ENCODE measurements at regions not wholly inside any gene's neighbourhood (a gene's known extent, or its start where the extent isn't known, plus 50 kb on each side); places are given as distances from the start of the nearest gene placed in this dataset.
"Not testable (repeated sequence)": the region's sequence is repeated elsewhere in the genome, so short reads cannot be mapped to it uniquely, and the experiment has no call there.

DNA sequence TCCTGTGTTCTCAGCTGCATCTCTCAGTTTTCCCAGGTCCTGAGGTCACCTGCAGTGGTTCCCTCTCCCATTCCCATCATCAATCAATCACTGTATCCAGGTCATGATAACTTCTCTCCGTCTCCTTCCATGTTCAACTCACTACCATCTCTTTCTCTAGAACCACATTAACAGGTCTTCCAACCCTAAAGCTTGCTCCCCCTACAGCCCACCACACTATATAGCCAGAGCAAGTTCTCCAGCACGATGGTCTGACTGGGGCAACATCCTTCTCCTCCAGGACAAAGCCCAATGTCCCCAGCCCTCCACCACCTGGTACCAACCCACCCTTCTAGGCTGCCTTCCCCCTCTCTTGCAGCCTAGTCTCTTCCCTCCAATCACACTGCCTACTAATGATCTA lies 241.6 kb downstream of the CDK5RAP2 start:
- no peak for DNase-seq

DNA sequence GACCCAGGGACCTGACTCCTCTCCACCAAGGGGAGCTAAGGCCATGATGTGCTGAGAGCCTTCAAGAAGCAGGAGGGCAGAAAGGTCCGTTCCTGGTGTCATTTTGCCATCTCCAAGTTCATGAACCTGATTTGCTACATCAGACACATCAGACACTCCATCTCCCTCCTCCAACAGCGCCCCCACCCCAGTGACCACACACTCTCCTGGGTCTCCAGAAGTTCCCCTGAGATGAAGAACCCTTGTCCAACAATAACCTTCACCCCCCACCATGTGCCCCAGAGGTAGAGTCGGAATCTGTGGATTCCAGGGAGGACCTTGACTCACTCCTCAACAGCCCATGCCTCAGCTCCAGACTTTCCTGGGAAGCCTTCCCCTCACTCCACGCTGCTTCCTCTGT lies 242.8 kb downstream of the CDK5RAP2 start:
- no peak for DNase-seq

DNA sequence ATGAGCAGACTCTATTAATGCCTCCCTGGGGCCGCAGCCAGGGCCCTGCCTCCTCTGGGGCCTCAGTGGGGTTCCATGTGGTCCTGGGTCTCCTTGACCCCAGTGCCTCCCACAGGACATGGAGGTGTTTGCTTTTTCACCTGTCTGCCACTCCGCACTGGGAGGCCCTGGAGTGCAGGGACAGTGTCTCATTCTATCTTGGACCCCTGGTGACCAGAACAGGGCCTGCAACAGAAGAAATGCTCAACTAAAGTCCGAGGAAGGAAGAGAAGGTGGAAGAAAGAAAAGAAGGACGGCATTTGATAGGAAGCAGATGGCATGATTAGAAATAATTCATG lies 243.2 kb downstream of the CDK5RAP2 start:
- no peak for DNase-seq

DNA sequence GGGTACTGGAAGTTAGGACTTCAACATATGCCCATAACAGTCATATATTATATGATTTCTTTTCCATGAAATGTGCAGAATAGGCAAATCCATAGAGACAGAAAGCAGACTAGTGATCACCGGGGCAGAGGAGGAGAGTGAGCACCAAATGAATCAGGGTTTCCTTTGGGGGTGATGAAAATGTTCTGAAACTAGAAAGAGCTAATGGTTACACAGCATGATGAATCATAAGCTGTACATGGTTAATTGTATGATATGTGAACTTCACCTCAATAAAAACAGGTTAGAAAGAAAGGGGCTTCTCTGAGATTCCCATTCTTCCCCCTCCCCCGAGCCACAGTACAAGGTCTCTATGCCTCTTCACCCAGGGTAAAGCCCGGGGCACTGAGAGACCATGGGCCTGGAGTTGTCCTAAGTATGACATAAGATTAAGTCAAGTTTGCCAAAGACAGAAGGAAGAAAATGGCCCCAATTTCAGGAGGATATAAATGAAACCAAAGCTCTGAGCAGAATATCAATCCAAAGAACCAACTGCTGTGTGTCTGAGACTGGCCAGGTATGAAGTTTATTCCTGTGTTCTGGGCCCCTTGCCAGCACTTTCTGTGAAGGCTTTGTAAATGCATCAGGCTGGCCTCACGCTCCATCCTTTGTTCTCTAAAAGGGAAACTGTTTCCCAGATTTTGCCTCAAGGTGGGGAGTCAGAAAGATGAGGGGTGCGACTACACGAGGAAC lies 243.8 kb downstream of the CDK5RAP2 start:
- no peak for DNase-seq

DNA sequence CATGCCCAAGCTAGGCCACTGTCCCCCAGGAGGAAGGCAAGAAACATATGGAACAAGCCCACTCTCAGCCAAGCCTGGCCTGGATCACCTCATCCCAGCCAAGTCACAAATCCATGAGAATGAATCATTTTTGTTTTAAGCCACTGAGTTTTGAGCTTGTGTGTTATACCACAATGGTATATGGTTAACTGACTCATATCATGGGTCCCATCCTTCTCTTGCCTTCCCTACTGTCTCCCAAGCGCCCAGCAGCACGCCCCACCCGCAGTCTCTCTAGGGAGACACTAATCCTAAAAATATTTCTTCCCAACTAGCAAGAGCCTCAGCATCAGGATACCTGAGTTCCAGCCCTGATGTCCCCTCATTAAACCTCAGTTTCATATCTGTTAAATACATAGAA lies 248.1 kb downstream of the CDK5RAP2 start:
- DNase-seq = no peak

DNA sequence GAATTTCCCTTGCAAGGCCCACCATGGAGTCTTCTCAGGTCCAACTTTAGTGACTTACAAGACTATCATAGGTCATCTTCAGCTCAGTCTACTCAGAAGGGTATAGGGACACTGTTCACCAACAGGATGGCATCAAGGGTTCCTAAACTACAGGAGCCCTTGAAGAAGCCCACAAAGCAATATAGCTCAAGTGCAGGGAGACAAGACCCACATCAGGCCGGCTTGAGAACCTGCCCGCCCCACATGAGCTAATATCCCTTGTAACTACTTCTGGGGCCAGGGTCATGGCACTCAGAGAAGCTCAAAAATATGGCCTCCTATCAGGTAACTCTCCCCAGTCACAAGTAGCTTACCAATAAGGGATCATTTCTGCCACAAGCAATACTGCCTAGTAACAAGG lies 249.9 kb downstream of the CDK5RAP2 start:
- DNase-seq = no peak

DNA sequence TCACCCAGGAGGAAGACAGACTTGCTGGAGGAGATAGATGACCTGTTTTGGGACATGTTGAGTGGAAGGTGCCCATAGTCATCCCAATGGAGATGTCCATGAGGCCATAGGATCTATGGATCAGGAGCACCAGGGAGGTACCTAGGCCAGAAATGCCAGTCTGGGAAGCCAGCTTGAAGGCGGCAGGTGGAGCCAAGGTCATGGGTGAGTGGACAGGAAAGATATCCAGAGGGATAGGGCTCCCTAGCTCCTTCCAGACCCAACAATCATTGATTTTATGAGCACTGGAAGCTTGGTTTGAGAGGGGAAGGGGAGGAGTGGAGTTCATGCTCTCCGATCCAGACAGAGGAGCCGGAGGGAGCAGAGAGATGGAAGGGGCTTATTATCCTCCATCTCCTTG lies 252.6 kb downstream of the CDK5RAP2 start:
- DNase-seq = no peak

DNA sequence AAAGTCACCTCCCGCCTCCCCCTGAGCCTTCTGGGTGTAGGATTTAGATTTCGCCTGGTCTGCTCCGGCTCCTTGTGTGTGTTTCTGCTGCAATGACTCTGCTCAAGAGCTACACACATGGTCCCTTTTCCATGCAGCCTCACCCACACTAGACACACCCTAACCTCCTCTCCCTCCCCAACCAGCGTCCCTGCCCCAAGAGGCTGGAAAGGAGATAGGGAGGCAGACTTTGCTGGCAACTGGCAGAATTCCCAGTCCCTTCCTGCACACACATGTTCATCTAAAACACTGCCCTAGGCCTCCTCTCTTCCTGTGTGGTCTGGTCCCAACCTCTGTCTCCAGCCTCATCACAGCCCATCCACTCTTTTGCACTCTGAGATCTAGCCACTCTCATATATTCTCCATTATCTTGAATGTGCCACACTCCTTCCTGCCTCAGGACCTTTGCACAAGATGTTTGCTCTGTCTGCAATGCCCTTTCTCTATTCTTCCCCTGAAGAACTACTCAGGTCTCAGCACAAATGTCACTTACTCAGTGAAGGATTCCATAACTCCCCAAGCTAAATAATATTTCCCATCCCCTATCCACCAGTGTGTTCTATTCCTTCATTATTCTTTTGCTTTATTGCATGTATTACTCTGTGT lies 253.8 kb downstream of the CDK5RAP2 start:
- DNase-seq = no peak

DNA sequence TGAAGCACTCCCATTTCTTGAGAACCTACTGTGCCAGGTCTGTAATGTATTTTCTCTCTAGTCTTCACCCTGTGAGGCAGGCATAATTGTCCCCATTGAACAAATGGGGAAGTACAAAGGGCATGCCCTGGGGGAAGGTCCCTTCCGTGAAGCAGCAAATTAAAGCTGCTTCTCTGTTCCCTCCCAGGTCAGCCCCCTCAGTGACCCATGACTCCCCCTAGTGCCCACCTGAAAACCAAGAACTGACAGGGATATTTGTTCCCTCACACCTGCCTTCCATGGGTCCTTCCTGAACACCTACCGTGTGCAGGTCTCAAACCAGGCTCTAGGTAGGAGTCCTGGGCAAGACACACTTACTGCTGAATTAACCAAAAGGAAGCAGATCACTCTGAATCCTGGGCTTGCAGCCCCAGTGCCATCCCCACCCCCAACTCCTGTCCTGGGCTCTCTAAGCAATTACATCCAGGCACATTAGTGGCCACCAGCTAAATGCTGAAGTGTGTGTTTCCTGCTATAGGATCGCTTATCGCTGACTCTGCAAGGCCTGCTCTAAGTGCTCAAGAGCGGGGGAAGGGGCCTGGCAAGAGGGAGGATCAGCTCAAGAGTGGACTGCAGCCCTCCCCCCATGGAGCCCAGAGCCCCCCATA lies 254.8 kb downstream of the CDK5RAP2 start:
- DNase-seq = peak; percentile 58

DNA sequence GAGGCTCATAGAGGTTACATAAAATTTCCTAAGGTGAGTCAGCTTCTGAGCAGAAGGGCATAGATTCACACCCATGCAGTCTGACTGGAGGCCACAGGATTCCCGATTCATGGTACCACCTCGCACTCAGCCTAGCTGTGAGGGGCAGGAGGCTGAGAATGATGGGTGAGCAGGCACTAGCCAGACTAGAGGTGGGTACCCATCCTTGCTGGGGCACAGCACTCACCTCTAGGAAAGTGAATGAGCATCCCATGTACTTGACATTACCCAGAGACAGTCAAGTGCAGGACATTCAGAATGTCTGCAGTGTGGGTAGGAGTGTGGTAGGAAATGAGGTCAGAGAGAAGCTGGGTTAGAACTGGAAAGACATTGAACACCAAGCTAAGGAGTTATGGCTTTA lies 255.5 kb downstream of the CDK5RAP2 start:
- DNase-seq = no peak

DNA sequence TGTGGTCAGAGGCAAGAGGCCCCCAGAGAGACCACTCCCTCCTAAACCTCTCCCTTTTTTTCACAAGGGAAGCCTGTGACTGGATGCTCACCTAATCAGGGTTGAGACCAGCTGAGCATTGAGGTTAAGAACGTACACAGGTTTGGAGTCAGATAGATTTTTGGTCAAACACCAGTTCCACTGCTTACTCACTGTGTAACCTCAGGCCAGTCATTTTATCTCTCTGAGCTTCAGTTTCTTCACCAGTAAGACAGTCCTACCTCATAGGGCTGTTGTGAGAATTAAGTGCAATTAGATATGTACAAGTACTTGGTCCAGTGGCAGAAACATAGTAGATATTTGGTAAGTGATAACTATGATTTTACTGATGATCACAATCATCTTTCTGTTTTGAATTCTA lies 256.8 kb downstream of the CDK5RAP2 start:
- no peak for DNase-seq

DNA sequence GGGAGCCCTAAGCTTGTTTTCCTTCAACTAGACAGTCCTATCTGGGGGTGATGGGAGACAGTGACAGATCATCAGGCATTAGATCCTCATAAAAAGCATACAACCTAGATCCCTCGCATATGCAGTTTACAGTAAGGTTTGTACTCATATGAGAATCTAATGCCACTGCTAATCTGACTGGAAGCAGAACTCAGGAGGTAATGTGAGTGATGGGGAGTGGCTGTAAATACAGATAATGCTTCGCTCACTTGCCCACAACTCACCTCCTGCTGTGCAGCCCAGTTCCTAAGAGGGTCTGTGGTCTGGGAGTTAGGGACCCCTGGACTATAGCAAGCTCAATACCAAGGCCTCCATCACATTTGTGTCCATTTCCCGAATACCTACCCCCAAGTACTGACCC lies 260.5 kb downstream of the CDK5RAP2 start:
- no peak for DNase-seq

DNA sequence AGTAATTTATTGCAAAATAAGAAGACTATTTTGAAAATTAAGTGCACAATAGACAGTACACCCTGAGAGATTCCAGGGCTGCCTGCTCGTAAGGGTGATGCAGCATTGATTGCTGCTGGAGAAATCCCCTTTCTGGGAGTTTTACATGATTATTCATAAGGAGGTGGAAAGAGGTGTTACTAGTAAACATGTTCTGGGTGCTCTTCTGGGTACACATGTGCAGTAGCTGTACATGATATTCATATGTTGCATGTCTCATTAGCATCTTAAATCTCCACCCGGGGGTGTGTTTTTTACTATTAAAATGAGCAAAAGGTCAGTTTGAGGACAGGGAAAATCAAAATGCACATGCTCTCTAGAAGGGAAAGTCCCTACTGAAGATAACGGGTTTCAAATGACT lies 264.8 kb downstream of the CDK5RAP2 start:
- no peak for DNase-seq

DNA sequence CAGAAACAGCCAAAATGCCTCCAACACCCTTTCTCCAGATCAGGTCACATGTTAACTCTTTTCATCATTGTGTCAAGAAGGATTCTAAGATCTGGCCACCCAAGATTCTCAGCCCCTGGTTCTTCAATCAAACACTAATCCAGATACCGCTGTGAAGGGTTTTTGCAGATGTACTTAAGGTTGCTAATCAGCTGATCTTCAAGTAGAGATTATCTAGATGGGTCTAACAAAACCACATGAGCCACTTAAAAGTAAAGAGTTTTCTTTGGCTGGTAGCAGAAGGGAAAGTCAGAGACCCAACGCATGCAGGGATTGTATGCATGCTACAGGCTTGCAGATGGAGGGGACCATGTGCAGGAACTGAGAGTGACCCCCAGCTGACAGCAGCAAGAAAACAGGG lies 267.9 kb downstream of the CDK5RAP2 start:
- no peak for DNase-seq

DNA sequence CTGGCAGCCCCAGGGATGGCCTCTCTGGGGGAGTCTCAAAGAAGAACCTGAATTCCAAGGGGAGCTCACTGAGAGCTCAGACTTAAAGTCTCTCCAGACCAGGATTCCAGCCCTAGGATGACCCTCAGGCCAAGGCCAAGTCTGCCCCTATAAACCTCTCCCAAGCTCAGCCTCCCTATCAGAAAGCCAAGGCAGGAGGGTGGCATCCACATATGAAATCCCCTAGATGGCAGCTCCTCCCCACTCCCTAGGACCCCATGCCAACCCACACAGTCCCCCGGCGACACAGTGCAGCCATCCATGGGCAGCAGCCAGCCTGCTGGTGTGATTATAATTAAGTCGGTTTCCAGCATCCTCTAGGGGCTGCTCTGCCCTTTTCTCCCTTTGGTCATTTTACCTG lies 269.9 kb downstream of the CDK5RAP2 start:
- DNase-seq = no peak

DNA sequence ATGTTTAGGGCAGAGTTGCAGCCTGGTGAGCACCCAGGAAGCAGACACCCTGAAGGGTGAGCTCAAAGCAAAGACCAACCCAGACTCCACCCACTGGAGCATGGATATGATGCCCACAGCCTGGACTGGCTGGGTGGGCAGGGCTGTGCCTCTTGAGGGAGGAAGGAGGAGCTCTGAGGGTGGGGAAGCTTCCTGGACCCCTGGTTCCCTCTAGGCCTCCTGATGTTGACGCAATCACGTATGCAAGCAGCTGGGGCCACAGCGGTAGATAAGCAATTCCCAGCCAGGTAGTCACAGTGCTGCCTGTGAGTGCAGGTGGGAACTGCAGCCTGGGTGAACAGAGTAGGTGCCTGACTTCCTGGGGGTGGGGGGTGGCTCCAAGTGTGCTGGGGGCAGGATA lies 271.5 kb downstream of the CDK5RAP2 start:
- no peak for DNase-seq

DNA sequence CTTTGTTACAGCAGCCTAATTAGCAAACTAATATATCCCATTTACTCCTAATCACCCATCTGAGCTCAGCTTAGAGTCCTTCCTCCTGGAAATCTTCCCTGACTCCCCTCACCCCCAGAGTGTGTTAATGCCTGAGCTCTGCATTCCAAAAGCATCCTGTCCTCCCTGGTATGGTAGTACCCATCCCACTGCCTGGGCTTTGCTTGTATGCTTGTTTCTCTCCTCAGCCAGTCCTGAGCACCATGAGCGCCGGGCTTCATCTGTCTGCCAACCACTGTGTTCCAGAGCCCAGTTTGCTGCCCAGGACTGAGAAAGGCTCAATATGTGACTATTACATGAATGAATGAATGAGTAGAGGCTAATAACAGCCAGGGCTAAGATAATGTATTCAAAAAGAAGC lies 272.4 kb downstream of the CDK5RAP2 start:
- no peak for DNase-seq

DNA sequence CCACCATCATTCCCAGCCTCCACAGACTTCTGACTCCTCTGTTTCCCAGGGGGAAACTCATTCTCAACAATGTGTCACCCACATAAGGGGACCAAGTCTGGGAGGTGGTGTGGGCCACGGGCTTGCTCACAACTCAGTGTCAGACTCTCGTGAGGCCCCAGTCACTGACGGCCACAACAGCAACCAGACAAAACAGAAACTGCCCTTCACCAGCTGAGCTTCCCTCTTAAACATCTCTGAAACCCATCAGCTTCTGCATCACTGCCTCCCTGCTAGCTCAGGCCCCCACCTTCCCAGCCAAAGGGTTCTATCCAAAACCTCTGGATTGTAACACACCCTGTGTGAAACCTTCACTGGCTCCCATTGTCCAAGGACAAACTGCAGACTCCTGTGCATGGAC lies 273.4 kb downstream of the CDK5RAP2 start:
- no peak for DNase-seq

DNA sequence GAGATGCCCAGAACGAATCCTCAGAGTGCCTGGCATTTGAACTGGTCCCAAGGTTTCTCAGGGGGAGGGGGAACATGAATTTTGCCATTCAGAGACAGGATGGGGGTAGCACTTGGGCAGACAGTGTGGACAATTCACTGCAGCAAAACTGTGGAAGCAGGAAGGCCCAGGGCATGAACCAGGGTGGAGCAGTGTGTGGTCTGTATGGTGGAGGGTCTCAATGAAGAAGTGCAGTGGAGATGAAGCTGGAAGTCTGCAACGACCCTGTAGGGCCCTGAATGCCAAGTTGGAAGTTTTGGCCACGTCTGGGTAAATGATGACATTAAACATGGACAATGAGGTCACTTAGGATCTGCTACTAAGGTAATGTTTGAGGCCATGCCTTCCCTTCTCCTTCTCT lies 273.9 kb downstream of the CDK5RAP2 start:
- DNase-seq = no peak

DNA sequence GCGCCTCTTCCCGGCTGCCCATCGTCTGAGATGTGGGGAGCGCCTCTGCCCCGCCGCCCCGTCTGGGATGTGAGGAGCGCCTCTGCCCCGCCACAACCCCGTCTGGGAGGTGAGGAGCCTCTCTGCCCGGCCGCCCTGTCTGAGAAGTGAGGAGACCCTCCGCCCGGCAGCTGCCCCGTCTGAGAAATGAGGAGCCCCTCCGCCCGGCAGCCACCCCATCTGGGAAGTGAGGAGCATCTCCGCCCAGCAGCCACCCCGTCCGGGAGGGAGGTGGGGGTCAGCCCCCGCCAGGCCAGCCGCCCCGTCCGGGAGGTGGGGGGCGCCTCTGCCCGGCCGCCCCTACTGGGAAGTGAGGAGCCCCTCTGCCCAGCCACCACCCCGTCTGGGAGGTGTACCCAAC lies 275.1 kb downstream of the CDK5RAP2 start:
- not testable (repeated sequence) for DNase-seq

DNA sequence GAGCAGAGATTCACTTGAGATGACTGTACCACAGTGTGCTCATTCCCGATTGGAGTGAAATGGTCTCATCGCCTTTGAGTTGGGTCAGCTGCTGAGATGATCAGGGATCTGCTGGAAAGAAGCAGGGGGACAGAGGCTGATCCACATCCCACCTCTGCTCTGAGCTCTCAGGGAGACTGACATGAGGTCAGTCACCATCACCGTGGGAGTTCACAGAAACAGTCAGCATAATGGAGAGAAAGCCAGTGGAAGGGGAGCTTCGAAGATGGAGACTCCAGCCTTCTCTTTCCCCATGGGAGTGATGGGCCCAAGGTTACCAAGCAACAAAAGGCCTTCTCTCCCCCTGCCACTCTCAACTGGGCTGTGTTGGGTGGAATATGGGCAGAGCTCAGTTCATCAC lies 276.4 kb downstream of the CDK5RAP2 start:
- no peak for DNase-seq

DNA sequence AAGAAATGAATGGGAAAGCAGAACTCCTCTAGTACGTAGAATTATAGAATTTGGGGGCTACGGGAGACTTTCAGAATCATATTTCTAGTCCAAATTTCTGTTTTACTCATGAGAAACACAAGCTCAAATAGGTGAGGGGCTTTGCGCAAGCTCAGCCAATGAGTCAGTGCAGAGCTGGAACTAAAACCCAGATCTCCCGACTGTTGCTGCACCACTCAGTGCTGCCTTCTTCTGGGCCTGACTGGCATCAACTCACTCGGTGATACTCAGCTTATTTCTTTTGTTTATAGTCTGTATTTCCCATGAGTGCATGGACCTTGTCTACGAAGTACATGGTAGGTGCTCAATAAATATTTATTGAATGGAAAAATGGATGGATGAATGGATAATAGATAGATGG lies 280.2 kb downstream of the CDK5RAP2 start:
- DNase-seq = no peak

DNA sequence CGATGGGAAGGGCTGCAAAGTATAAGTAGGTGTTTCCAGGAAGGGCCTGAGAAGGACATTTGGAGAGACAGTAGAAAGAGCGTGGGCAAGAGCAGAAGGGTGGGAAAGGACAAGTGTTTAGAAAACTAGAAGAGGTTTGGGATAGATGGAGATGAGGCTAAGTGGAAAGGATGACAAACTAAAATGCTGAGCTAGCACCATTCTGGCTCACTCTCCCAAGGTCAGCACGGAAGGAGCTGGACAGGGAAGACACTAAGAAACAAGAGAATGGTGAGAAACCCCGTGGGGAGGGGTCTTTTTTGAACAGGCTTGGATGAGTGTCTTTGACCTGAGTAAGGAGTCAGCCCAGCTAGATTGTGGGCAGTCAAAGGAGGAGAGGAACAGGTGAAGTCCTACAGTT lies 286.0 kb downstream of the CDK5RAP2 start:
- DNase-seq = no peak

DNA sequence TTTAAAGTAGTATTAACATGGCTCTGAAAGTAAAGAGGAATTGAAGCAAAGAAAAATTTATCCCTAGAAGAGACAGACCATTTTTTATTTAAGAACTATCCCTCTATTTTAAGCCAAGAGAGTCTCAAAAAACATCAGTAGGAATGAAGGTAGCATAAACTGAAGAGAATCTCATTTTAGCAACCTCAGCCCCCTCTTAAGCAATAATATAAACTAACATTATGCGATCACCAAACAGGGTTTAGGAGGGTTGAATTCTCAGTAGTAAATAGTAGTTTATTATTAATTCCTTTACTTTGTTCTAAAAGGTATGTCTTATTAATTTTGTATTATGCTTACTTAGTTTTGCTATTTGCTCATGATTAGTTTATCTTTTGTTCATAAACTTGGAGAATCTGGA lies 287.4 kb downstream of the CDK5RAP2 start:
- no peak for DNase-seq

DNA sequence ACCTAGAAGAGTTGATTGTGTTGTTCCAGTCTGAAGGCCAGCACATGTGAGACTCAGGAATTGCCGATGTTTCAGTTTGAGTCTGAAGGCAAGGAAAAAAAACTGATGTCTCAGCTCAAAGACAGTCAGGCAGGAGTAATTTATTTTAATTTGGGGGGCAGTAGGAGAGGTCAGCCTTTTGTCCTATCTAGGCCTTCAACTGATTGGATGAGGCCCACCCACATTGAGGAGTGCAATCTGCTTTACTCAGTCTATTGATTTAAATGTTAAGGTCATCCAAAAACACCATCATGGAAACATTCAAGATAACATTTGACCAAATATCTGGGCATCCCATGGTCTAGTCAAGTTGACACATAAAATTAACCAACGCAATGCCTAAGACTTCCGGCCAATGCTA lies 288.9 kb downstream of the CDK5RAP2 start:
- no peak for DNase-seq
